HepG2 (cell line): ENCODE measurements at regions not wholly inside any gene's neighbourhood (a gene's known extent, or its start where the extent isn't known, plus 50 kb on each side); places are given as distances from the start of the nearest gene placed in this dataset.

Experiments used
- ATAC-seq: fragments of 200-7000 bp; cut with Tn5 transposase; 3 replicates; pipeline ENCODE4 v1.9.1; 2020; ENCODE audit warnings: mild to moderate bottlenecking, moderate library complexity
- BruUV-seq: library from RNA; stranded (reverse); fragments of 400-500 nt; replicated peaks from 2 replicates; lab custom pipeline; 2021; lab: Mats Ljungman, UMichigan
- CTCF ChIA-PET: fragments of 300-600 bp; formaldehyde crosslinking; extraction: SDS; loops from one replicate; lab custom pipeline; 2021; ENCODE audit warnings: low total read pairs, inconsistent platforms, low intra/inter-chr PET ratio; lab: Yijun Ruan, JAX
- POLR2A ChIA-PET: fragments of 350-600 bp; sonication (Branson Sonifier 250); formaldehyde crosslinking; loops from one replicate; lab custom pipeline; 2020; ENCODE audit warnings: antibody characterized with exemption, inconsistent platforms; lab: Yijun Ruan, JAX
- DNase-seq: peaks from one replicate; pipeline ENCODE4 v3.0.0-alpha.2; 2015; ENCODE audit warnings: low spot score
- FAIRE-seq: peaks from 3 replicates; lab custom pipeline; 2011; peaks lifted over from hg19 to GRCh38; lab: Jason Lieb, UNC
- H2AFZ ChIP-seq: one replicate; pipeline ENCODE4 v1.6.1; 2011; ENCODE audit warnings: low read length, inconsistent platforms
- H3K27ac ChIP-seq: fragments of 300-600 bp; 3 replicates; pipeline ENCODE4 v1.8.0; 2011; ENCODE audit warnings: mixed run types, mild to moderate bottlenecking, mixed read lengths, low read length, inconsistent platforms; ENCODE audit not compliant: insufficient read depth; ENCODE audit errors: extremely low read length
- H3K27me3 ChIP-seq, 2 experiments: fragments of 200-600 bp in 1 of 2; 2 replicates in 1 of 2; 3 replicates in 1 of 2; pipeline versions ENCODE4 v1.6.0 to v1.8.0; 2011; ENCODE audit warnings: low read length in 2 of 2, mild to moderate bottlenecking in 2 of 2, moderate library complexity in 2 of 2, inconsistent platforms in 1 of 2; ENCODE audit not compliant: insufficient read depth in 2 of 2, control insufficient read depth in 1 of 2
- H3K36me3 ChIP-seq, 2 experiments: fragments of 200-600 bp in 1 of 2; replicated peaks in 1 of 2; 2 replicates in 1 of 2; 3 replicates in 1 of 2; pipeline versions ENCODE4 v1.5.1 to v1.8.0; 2011; ENCODE audit warnings: low read length in 2 of 2, inconsistent platforms in 1 of 2; ENCODE audit not compliant: insufficient read depth in 2 of 2, control insufficient read depth in 1 of 2
- H3K4me1 ChIP-seq: 2 replicates; pipeline ENCODE4 v1.5.1; 2012; ENCODE audit warnings: low read length, inconsistent platforms; ENCODE audit not compliant: insufficient read depth
- H3K4me2 ChIP-seq: 2 replicates; pipeline ENCODE4 v1.6.0; 2011; ENCODE audit warnings: low read depth, low read length, inconsistent platforms
- H3K4me3 ChIP-seq, 3 experiments: fragments of 200-600 bp in 1 of 3; sonication (generic), shearing (Covaris generic) in 1 of 3; replicated peaks in 1 of 3; 2 replicates each; pipeline ENCODE4 v1.5.1; 2011 to 2016; ENCODE audit warnings: low read length in 3 of 3, inconsistent platforms in 2 of 3, low read depth in 2 of 3, mild to moderate bottlenecking in 2 of 3, control low read depth in 1 of 3, mixed read lengths in 1 of 3; ENCODE audit not compliant: insufficient read depth in 1 of 3
- H3K79me2 ChIP-seq: one replicate; pipeline ENCODE4 v1.6.1; 2011; ENCODE audit warnings: low read length, inconsistent platforms; ENCODE audit not compliant: insufficient read depth
- H3K9ac ChIP-seq: 2 replicates; pipeline ENCODE4 v1.6.0; 2011; ENCODE audit warnings: mild to moderate bottlenecking, low read depth, low read length, inconsistent platforms; ENCODE audit not compliant: insufficient read depth
- H3K9me3 ChIP-seq: 2 replicates; pipeline ENCODE4 v1.5.1; 2012; ENCODE audit warnings: mild to moderate bottlenecking, low read length
- H4K20me1 ChIP-seq: 2 replicates; pipeline ENCODE4 v1.6.0; 2011; ENCODE audit warnings: inconsistent platforms, mild to moderate bottlenecking, low read length, moderate library complexity; ENCODE audit not compliant: insufficient read depth
- GZF1 ChIP-seq: sonication (generic); formaldehyde crosslinking; IDR thresholded peaks from 2 replicates; pipeline ENCODE4 v1.5.1; 2020; ENCODE audit warnings: mild to moderate bottlenecking, missing genetic modification reagents
- HOXA9 ChIP-seq: sonication (generic); formaldehyde crosslinking; IDR thresholded peaks from 2 replicates; pipeline ENCODE4 v1.8.1; 2022; ENCODE audit warnings: missing genetic modification reagents, mild to moderate bottlenecking, moderate library complexity, borderline replicate concordance
- JARID2 ChIP-seq: sonication (generic); formaldehyde crosslinking; IDR thresholded peaks from 2 replicates; pipeline ENCODE4 v1.8.1; 2023; ENCODE audit warnings: missing genetic modification reagents, inconsistent platforms; ENCODE audit not compliant: insufficient replicate concordance
- SIN3B ChIP-seq: fragments of 150-350 bp; IDR thresholded peaks from 2 replicates; pipeline ENCODE4 v1.6.1; 2014; ENCODE audit warnings: low read length
- SP1 ChIP-seq, 2 experiments: fragments of 450-650 bp in 1 of 2; sonication (generic) in 1 of 2; formaldehyde crosslinking in 1 of 2; IDR thresholded peaks; 2 replicates each; pipeline versions ENCODE4 v1.4.0 to v1.6.1; 2016 to 2020; ENCODE audit warnings: missing genetic modification reagents in 1 of 2
- TFAP4 ChIP-seq: sonication (generic); IDR thresholded peaks from 2 replicates; pipeline ENCODE4 v1.6.1; 2016; ENCODE audit warnings: low read depth, borderline replicate concordance
- ZNF253 ChIP-seq: sonication (generic); formaldehyde crosslinking; IDR thresholded peaks from 2 replicates; pipeline ENCODE4 v1.8.0; 2022; ENCODE audit warnings: mild to moderate bottlenecking, missing genetic modification reagents, borderline replicate concordance
- ZNF558 ChIP-seq: sonication (generic); formaldehyde crosslinking; IDR thresholded peaks from 2 replicates; pipeline ENCODE4 v1.9.0; 2022; ENCODE audit warnings: mild to moderate bottlenecking, missing genetic modification reagents, borderline replicate concordance
- ZNF850 ChIP-seq: sonication (generic); formaldehyde crosslinking; conservative IDR thresholded peaks from 2 replicates; pipeline ENCODE4 v1.9.0; 2021; ENCODE audit warnings: mild to moderate bottlenecking, missing genetic modification reagents
- WGBS: methylation state at CpG from one replicate; pipeline ENCODE4 v1.1.6; 2017; ENCODE audit warnings: low lambda C conversion rate; 5-methylcytosine and 5-hydroxymethylcytosine counted together
- in situ Hi-C: cut with HindIII; loops from 2 replicates; pipeline ENCODE4 v1.10.0; 2017; ENCODE audit warnings: low pct_unique_long_range_greater_than_20kb; ENCODE audit not compliant: extremely low pct_ligation_motif_present
- intact Hi-C: fragments of 100-400 bp; cut with micrococcal nuclease; formaldehyde crosslinking; loops from one replicate; pipeline ENCODE4 v1.10.0; 2022; ENCODE audit not compliant: unreplicated experiment
- TF ChIP-seq, protein P1 (sequence below): sonication (generic); formaldehyde crosslinking; IDR thresholded peaks from 2 replicates; pipeline ENCODE4 v1.5.1; 2020; ENCODE audit warnings: missing genetic modification reagents, mild to moderate bottlenecking, borderline replicate concordance
- TF ChIP-seq, protein P2 (sequence below): sonication (generic); formaldehyde crosslinking; IDR thresholded peaks from 2 replicates; pipeline ENCODE4 v1.4.0; 2020; ENCODE audit warnings: missing genetic modification reagents
- TF ChIP-seq, protein P3 (sequence below): sonication (generic); formaldehyde crosslinking; IDR thresholded peaks from 2 replicates; pipeline ENCODE4 v1.5.0; 2020; ENCODE audit warnings: missing genetic modification reagents, mild to moderate bottlenecking, borderline replicate concordance

DNA sequence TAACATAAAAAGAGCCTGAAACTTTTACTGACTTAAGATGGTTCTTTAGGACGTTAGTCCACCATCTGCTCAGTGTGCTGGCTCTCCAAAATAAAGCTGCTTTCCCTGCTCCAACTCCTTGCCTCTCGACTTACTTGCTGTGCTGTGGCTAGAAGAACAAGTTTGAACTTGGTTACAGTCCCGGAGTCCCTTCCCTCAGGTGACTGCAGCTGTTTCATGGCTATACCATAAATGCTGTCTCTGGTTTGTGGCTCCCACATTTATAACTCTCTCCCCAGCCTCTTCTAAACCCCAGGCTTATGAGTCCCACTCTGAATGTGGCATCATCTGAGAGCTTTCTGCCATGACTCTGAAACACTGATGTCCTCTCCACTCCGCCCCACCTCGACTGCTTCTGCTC lies 166.2 kb upstream of the ADRA1D start:
- in situ Hi-C loops (no loop called here), intact Hi-C loops (no loop called here)
- DNase-seq (no peak), ATAC-seq (no peak; the same call in 2 of the 3 replicates), FAIRE-seq (no peak)
- no TSS peak for BruUV-seq
- no peak overlapping the region for H3K27ac ChIP-seq
- ChIA-PET POLR2A (no interaction called here), CTCF (no interaction called here)
- H3K27me3 ChIP-seq, result 0 out of 5 replicates have a peak, but pooled peaks cover 0 to 1% of the 10 kb centered on the region in 2 experiments
- no peak overlapping the region for H2AFZ ChIP-seq
- no peaks in the 10 kb centered on the region for H3K9me3 ChIP-seq
- TF ChIP-seq ZNF850 (CRISPR knock-in tag), result no peak
- TF ChIP-seq TFAP4, result no peak
- TF ChIP-seq, protein P1, sequence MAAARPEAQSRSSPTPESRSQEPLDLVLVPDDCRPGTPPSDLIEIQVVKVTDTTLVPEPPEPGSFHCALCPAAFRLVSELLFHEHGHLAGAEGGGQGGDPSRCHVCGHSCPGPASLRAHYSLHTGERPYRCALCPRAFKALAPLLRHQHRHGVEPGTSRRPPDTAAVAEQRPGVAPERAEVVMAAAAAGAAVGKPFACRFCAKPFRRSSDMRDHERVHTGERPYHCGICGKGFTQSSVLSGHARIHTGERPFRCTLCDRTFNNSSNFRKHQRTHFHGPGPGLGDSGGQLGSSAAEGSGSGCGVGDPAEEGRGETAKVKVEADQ (CRISPR knock-in tag), result no peak
- TF ChIP-seq ZNF558, result no peak
- TF ChIP-seq GZF1 (CRISPR knock-in tag), result no peak
- TF ChIP-seq SIN3B, result no peak
- TF ChIP-seq, protein P2, sequence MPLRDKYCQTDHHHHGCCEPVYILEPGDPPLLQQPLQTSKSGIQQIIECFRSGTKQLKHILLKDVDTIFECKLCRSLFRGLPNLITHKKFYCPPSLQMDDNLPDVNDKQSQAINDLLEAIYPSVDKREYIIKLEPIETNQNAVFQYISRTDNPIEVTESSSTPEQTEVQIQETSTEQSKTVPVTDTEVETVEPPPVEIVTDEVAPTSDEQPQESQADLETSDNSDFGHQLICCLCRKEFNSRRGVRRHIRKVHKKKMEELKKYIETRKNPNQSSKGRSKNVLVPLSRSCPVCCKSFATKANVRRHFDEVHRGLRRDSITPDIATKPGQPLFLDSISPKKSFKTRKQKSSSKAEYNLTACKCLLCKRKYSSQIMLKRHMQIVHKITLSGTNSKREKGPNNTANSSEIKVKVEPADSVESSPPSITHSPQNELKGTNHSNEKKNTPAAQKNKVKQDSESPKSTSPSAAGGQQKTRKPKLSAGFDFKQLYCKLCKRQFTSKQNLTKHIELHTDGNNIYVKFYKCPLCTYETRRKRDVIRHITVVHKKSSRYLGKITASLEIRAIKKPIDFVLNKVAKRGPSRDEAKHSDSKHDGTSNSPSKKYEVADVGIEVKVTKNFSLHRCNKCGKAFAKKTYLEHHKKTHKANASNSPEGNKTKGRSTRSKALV (CRISPR knock-in tag), result no peak
- no peak for TF ChIP-seq HOXA9 (CRISPR knock-in tag)
- TF ChIP-seq JARID2 (CRISPR knock-in tag), result no peak
- TF ChIP-seq ZNF253 (CRISPR knock-in tag), result no peak
- TF ChIP-seq, protein P3, sequence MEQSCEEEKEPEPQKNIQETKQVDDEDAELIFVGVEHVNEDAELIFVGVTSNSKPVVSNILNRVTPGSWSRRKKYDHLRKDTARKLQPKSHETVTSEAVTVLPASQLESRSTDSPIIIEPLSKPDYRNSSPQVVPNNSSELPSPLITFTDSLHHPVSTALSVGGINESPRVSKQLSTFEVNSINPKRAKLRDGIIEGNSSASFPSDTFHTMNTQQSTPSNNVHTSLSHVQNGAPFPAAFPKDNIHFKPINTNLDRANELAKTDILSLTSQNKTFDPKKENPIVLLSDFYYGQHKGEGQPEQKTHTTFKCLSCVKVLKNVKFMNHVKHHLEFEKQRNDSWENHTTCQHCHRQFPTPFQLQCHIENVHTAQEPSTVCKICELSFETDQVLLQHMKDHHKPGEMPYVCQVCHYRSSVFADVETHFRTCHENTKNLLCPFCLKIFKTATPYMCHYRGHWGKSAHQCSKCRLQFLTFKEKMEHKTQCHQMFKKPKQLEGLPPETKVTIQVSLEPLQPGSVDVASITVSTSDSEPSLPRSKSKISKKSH, result no peak
- no peak for TF ChIP-seq SP1 (IDR thresholded peaks at IDR 0.05)
- no peak for TF ChIP-seq SP1 (CRISPR knock-in tag; IDR thresholded peaks at IDR 0.05)
- no peak overlapping the region for H3K4me3 ChIP-seq
- no peak overlapping the region for H3K4me2 ChIP-seq
- no peak overlapping the region for H3K9ac ChIP-seq
- 5% methylated on average over 5 of the region's 5 CpGs for WGBS
- no peaks in the 10 kb centered on the region for H3K79me2 ChIP-seq
- no peaks in the 10 kb centered on the region for H3K4me1 ChIP-seq
- no peaks in the 10 kb centered on the region for H3K36me3 ChIP-seq
- H4K20me1 ChIP-seq, result no peaks in the 10 kb centered on the region
